GM12878 (cell line): ENCODE measurements at regions not wholly inside any gene's neighbourhood (a gene's known extent, or its start where the extent isn't known, plus 50 kb on each side); places are given as distances from the start of the nearest gene placed in this dataset.

Source experiments
- ATAC-seq: fragments of 200-7000 bp; cut with Tn5 transposase; 3 replicates; pipeline ENCODE4 v1.9.1; 2020; ENCODE audit warnings: mild to moderate bottlenecking, moderate library complexity
- BruUV-seq: library from RNA; stranded (reverse); fragments of 400-500 nt; replicated peaks from 2 replicates; lab custom pipeline; 2021; lab: Mats Ljungman, UMichigan
- CTCF ChIA-PET: fragments of 300-600 bp; sonication (Branson Sonifier 250); formaldehyde crosslinking; extraction: SDS; loops from one replicate; lab custom pipeline; 2021; ENCODE audit warnings: inconsistent platforms; lab: Yijun Ruan, JAX
- POLR2A ChIA-PET: fragments of 350-600 bp; formaldehyde crosslinking; extraction: SDS; loops from one replicate; lab custom pipeline; 2021; ENCODE audit warnings: inconsistent platforms; lab: Charles Lee
- RAD21 ChIA-PET: fragments of 300-600 bp; sonication (Branson Sonifier 250); formaldehyde crosslinking; loops from one replicate; lab custom pipeline; 2023; ENCODE audit warnings: antibody characterized with exemption; ENCODE audit not compliant: unreplicated experiment; lab: Charles Lee
- SMC1A ChIA-PET: fragments of 300-600 bp; sonication (Branson Sonifier 250); formaldehyde crosslinking; loops from one replicate; lab custom pipeline; 2023; ENCODE audit not compliant: unreplicated experiment, uncharacterized antibody; lab: Charles Lee
- DNase-seq: peaks from one replicate; pipeline ENCODE4 v3.0.0-alpha.2; 2011; ENCODE audit warnings: low read depth, low spot score
- FAIRE-seq: peaks from 3 replicates; lab custom pipeline; 2011; peaks lifted over from hg19 to GRCh38; lab: Jason Lieb, UNC
- H2AFZ ChIP-seq: 2 replicates; pipeline ENCODE4 v1.6.0; 2011; ENCODE audit warnings: low read depth, low read length, control low read depth; ENCODE audit not compliant: control insufficient read depth
- H3K27ac ChIP-seq: 2 replicates; pipeline ENCODE4 v1.5.1; 2011; ENCODE audit warnings: control low read depth; ENCODE audit not compliant: control insufficient read depth, insufficient read depth
- H3K27me3 ChIP-seq, 2 experiments: replicated peaks in 1 of 2; 2 replicates each; pipeline versions ENCODE4 v1.6.0 to v1.6.1; 2011; ENCODE audit warnings: low read length in 1 of 2; ENCODE audit not compliant: control insufficient read depth in 2 of 2, insufficient read depth in 2 of 2
- H3K36me3 ChIP-seq, 2 experiments: 2 replicates each; pipeline ENCODE4 v1.5.1; 2011; ENCODE audit warnings: low read length in 1 of 2; ENCODE audit not compliant: control insufficient read depth in 2 of 2, insufficient read depth in 2 of 2
- H3K4me1 ChIP-seq: 2 replicates; pipeline ENCODE4 v1.6.1; 2011; ENCODE audit warnings: mild to moderate bottlenecking, low read length, moderate library complexity, mixed read lengths; ENCODE audit not compliant: control insufficient read depth, insufficient read depth
- H3K4me2 ChIP-seq: 2 replicates; pipeline ENCODE4 v1.6.0; 2011; ENCODE audit warnings: control low read depth; ENCODE audit not compliant: control insufficient read depth, insufficient read depth
- H3K4me3 ChIP-seq: fragments of 200-600 bp; sonication (generic); 2 replicates; pipeline ENCODE4 v1.5.1; 2016
- H3K79me2 ChIP-seq: 2 replicates; pipeline ENCODE4 v1.6.0; 2011; ENCODE audit warnings: low read length; ENCODE audit not compliant: control insufficient read depth, insufficient read depth
- H3K9ac ChIP-seq: 2 replicates; pipeline ENCODE4 v1.8.0; 2011; ENCODE audit warnings: low read length, control low read depth, mixed read lengths; ENCODE audit not compliant: control insufficient read depth, insufficient read depth
- H3K9me3 ChIP-seq: replicated peaks from 3 replicates; pipeline ENCODE4 v1.5.1; 2011; ENCODE audit warnings: mild to moderate bottlenecking, low read length; ENCODE audit not compliant: control insufficient read depth, insufficient read depth
- H4K20me1 ChIP-seq: 2 replicates; pipeline ENCODE4 v1.6.0; 2011; ENCODE audit not compliant: control insufficient read depth, insufficient read depth
- BRCA1 ChIP-seq: IDR thresholded peaks from 2 replicates; pipeline ENCODE4 v1.6.1; 2011; ENCODE audit warnings: low read depth, low read length, improper control_type of control experiment
- CBFB ChIP-seq: IDR thresholded peaks from 2 replicates; pipeline ENCODE4 v1.6.1; 2016; ENCODE audit warnings: antibody characterized with exemption, low read depth
- CHD4 ChIP-seq: fragments of 200-600 bp; sonication (generic); IDR thresholded peaks from 2 replicates; pipeline ENCODE4 v1.6.1; 2016; ENCODE audit warnings: mild to moderate bottlenecking
- IKZF2 ChIP-seq, 2 experiments: fragments of 450-650 bp; IDR thresholded peaks; 2 replicates each; pipeline ENCODE4 v1.6.1; 2017; ENCODE audit warnings: mild to moderate bottlenecking in 2 of 2, moderate library complexity in 2 of 2
- MAX ChIP-seq: IDR thresholded peaks from 2 replicates; pipeline ENCODE4 v1.6.1; 2012; ENCODE audit warnings: low read depth, low read length, improper control_type of control experiment
- RAD21 ChIP-seq: IDR thresholded peaks from 2 replicates; pipeline ENCODE4 v1.6.1; 2011; ENCODE audit warnings: mild to moderate bottlenecking, low read depth, low read length, moderate library complexity; ENCODE audit not compliant: insufficient read depth
- RB1 ChIP-seq: fragments of 450-650 bp; formaldehyde crosslinking; IDR thresholded peaks from 2 replicates; pipeline ENCODE4 v1.6.1; 2017; ENCODE audit warnings: mild to moderate bottlenecking, borderline replicate concordance
- SMAD5 ChIP-seq: IDR thresholded peaks from 2 replicates; pipeline ENCODE4 v1.6.1; 2016; ENCODE audit warnings: antibody characterized with exemption, low read depth
- SRF ChIP-seq, 2 experiments: IDR thresholded peaks; 2 replicates each; pipeline ENCODE4 v1.6.1; 2011; ENCODE audit warnings: low read depth in 2 of 2, low read length in 2 of 2, mild to moderate bottlenecking in 1 of 2, moderate library complexity in 1 of 2
- TBL1XR1 ChIP-seq: IDR thresholded peaks from 2 replicates; pipeline ENCODE4 v1.6.1; 2012; ENCODE audit warnings: low read depth, low read length, improper control_type of control experiment
- ZNF622 ChIP-seq: fragments of 450-650 bp; IDR thresholded peaks from 2 replicates; pipeline ENCODE4 v1.6.1; 2017; ENCODE audit warnings: mild to moderate bottlenecking, inconsistent platforms
- whole genome bisulfite sequencing: methylation state at CpG from one replicate; pipeline ENCODE4 v1.1.6; 2016; ENCODE audit warnings: low lambda C conversion rate; ENCODE audit not compliant: insufficient replicate concordance, insufficient coverage; ENCODE audit errors: missing lambda C conversion rate; 5-methylcytosine and 5-hydroxymethylcytosine counted together
- in situ Hi-C: fragments of 300-500 bp; cut with MboI; formaldehyde crosslinking; loops from 9 replicates; pipeline ENCODE4 v1.14.3; 2018; ENCODE audit warnings: mixed read lengths
- intact Hi-C: fragments of 100-400 bp; cut with micrococcal nuclease; formaldehyde crosslinking; loops from one replicate; pipeline ENCODE4 v1.14.2; 2022; ENCODE audit not compliant: unreplicated experiment

DNA sequence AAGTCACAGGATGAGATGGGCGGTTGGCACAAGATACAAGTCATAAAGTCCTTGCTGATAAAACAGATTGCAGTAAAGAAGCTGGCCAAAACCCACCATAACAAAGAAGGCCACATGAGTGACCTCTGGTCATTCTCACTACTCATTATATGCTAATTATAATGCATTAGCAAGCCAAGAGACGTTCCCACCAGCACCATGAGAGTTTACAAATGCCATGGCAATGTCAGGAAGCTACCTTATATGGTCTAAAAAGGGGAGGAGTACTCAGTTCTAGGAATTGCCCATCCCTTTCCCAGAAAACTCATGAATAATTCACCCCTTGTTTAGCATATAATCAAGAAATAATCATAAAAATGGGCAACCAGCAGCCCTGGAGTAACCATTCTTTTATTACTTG, 74.9 kb upstream of the APP start (continued):
- TF ChIP-seq TBL1XR1 = no peak
- no peak for TF ChIP-seq CBFB

DNA sequence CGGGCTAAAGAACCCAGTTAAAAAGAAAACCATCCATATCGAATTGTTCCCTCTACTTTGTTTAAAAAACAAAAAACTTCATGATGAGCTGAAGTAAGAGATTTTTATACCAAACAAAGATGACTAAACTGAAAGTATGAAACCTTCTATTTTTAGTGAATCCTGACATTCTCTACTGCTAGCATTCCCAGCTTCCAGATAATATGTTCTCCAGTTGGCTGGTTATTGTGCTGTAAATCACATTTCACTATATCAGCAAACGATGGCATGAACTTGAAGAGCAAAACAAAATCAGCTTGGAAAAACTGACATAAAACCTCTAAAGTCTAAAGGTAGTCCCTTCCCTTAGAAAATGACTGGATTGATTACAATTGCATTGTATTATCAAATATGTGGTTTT, 68.1 kb upstream of the APP start:
- FAIRE-seq (no peak), ATAC-seq (no peak), DNase-seq (no peak)
- H3K27me3 ChIP-seq = no peaks in the 10 kb centered on the region
- intact Hi-C loops (no loop called here), in situ Hi-C loops (no loop called here)
- no peaks in the 10 kb centered on the region; the same call in 1 of the 2 replicates for H4K20me1 ChIP-seq
- SMC1A ChIA-PET = no interaction called here
- H3K4me3 ChIP-seq = no peak overlapping the region
- no TSS peak for BruUV-seq
- H3K36me3 ChIP-seq = no peaks in the 10 kb centered on the region
- H3K27ac ChIP-seq = no peak overlapping the region
- no peaks in the 10 kb centered on the region for H3K9me3 ChIP-seq
- H3K9ac ChIP-seq = no peak overlapping the region
- 2% methylated on average over 3 of the region's 3 CpGs for WGBS
- no peaks in the 10 kb centered on the region for H3K79me2 ChIP-seq
- H2AFZ ChIP-seq = no peak overlapping the region
- POLR2A ChIA-PET = no interaction called here
- RAD21 ChIA-PET = no interaction called here
- CTCF ChIA-PET = interaction anchor here (1.0 kb wide), 1 partner anchor 10 kb away, joined by 3 read pairs; no protein-coding TSS in a partner anchor
- no peak overlapping the region for H3K4me2 ChIP-seq
- TF ChIP-seq RB1 = no peak
- no peak for TF ChIP-seq SMAD5
- TF ChIP-seq BRCA1 = no peak
- TF ChIP-seq MAX = no peak
- no peak for TF ChIP-seq RAD21
- TF ChIP-seq IKZF2 (IDR thresholded peaks at IDR 0.05) = no peak
- no peak for TF ChIP-seq SRF (IDR thresholded peaks at IDR 0.05; ENCODE audit: low read depth in 2 of 2, low read length in 2 of 2)
- no peak for TF ChIP-seq CHD4
- no peak for TF ChIP-seq ZNF622
- H3K4me1 ChIP-seq = no peaks in the 10 kb centered on the region
